Stimulated activated CD8-positive, alpha-beta memory T cell treated with anti-CD3 and anti-CD28 coated beads, Interleukin-2, amount 100 ng/mL, for 48 hours (primary cell): ENCODE measurements at regions not wholly inside any gene's neighbourhood (a gene's known extent, or its start where the extent isn't known, plus 50 kb on each side); places are given as distances from the start of the nearest gene placed in this dataset.

Experiments
- DNase-seq, 2 donors: peaks; one replicate each; pipeline ENCODE4 v3.0.0-alpha.2; 2020; ENCODE audit warnings: low read depth in 2 of 2

GRCh38 chr14:42626986-42627385 is 1020.3 kb downstream of the LRFN5 start:
- DNase-seq: no peak

- no peak for DNase-seq
These were observed 1018.5 kb downstream of the LRFN5 start for GRCh38 chr14:42624980-42625761.

GRCh38 chr14:42617005-42617404 is 1010.3 kb downstream of the LRFN5 start:
- no peak for DNase-seq

DNA sequence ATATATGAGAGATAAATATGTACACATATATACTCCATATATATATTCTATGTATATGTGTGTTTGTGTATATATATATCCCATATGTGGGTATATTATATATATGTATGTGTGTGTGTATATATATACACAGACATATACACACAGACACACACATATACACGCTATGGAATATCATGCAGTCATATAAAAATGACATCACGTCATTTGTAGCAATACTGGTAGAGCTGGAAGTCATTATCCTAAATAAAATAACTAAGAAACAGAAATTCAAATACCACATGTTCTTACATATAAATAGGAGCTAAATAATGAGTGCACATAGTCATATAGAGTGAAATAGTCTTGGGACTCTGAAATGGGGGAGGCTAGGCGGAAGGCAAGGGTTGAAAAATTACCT is 1000.2 kb downstream of the LRFN5 start:
- DNase-seq: no peak

GRCh38 chr14:42602336-42602845 is 995.7 kb downstream of the LRFN5 start:
- DNase-seq: no peak

GRCh38 chr14:42572032-42572431 is 965.4 kb downstream of the LRFN5 start:
- DNase-seq: no peak

DNA sequence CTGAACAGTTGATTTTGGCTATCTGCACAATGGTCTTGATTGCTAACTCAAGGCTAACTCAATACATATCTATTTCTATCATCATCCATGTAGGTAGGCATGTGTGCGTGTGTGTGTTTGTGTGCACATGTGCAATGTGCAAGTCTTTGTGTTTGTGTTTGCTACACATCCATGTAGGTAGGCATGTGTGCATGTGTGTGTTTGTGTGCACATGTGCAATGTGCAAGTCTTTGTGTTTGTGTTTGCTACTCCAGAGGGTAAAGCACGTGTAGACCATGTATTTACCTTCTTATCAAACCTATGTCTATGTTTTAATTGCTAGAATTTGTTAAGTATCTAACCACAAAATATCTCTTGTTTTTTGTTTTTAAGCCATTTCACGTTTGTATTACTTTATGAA is 962.6 kb downstream of the LRFN5 start:
- no peak for DNase-seq

DNA sequence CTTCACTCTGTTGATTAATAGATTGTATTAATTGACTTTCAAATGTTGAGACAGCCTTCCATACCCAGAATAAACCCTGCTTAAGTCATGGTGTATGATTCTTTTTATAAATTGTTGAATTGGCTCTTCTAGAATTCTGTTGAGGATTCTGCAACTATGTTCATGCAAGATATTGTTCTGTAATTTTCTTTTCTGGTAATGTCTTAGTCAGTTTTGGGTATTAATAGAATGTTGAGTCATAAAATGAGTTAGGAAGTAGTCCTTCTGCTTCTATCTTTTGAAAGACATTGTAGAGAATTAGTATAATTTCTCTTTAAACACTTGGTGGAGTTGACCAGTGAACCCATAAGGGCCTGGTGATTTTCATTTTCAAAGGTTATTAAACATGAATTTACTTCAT is 958.9 kb downstream of the LRFN5 start:
- no peak for DNase-seq

DNA sequence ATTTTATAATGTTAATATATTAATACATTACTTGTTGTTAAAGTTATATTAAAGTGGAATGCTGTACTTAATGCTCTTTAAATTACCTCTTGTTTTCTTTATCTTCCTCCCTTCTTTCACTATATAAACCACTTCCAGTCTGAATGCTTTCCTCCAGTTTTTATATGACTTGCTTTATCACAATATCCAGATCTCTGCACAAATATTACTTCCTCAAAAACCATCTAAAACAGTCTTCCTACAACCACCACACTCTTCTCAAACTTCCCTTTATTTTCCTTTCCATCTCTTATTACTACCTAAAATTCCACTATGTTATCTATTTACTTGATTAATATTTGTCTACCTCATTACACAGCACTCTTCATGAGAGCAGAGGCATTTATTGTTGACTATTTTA is 956.6 kb downstream of the LRFN5 start:
- DNase-seq: no peak

DNA sequence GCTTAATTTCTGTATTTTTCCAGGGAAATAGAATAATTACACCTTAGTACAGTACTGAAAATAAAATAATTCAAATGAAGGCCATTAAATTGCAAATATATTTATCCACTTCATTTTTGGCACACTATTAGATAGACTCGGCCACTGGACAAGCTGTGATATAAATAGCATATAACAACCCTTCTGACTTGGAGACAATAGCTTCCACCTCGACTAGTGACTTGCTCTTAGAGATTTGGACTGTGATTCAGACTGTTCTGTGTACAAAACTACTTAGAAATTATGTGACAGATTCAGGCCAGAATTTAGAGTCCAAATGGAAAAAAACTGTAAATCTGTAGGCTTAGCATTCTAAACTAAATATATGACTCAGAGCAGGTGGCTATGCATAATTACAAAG is 949.9 kb downstream of the LRFN5 start:
- no peak for DNase-seq

DNA sequence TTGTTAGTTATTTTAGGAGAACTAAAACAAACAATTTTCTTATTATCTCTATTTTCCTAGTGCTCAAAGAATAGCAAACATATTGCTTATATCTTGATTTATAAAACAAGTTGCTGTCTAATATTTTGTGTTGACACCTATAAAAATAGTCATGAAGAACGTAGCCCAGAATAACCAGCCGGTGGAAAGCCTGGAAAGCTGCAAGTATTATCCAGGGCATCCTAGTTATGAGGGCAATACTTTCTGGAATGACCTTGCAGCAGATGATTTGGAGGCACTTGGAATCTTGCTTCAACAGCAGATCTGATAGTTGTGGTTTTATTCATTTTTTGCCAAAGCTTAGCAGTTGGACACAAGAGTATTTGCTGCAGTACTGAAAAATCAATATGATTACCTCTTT is 948.7 kb downstream of the LRFN5 start:
- no peak for DNase-seq

GRCh38 chr14:42554091-42554490 is 947.4 kb downstream of the LRFN5 start:
- no peak for DNase-seq

GRCh38 chr14:42550310-42550709 is 943.6 kb downstream of the LRFN5 start:
- no peak for DNase-seq

- no peak for DNase-seq
These were observed 941.7 kb downstream of the LRFN5 start for GRCh38 chr14:42548349-42548748.

DNA sequence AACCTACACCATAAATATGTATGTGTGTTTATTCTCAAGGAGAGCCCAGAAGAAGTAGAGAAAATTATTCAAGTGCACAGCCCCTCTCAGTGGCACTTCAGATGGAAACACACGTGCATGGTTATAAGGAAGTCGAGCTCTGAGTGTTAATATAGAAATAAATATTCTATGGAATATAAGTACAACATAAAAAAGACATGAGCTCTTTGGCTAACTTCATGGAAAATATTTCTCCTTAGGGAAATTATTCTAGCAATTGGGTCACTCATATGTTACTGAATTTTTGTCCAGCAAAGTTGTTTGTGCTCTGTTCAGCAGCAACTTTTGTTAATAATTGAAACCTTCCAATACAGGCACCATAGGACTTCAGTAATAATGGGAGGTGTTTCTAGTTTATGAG is 939.0 kb downstream of the LRFN5 start:
- DNase-seq: no peak

GRCh38 chr14:42541535-42542001 is 934.9 kb downstream of the LRFN5 start:
- DNase-seq: no peak

DNA sequence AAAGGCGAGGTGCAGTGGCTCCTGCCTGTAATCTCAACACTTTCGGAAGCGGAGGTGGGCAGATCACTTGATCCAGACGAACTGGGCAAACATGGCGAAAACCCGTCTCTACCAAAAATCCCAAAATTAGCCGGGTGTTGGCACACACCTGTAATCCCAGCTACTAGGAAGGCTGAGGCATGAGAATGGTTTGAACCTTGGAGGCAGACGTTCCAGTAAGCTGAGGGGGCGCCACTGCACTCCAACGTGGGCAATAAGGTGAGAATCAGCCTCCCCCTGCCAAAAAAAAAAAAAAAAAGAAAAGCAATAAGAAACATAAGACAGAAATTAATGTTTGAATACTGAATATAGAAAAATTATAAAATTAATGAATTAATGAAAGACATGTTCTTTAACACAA is 928.7 kb downstream of the LRFN5 start:
- DNase-seq: no peak

DNA sequence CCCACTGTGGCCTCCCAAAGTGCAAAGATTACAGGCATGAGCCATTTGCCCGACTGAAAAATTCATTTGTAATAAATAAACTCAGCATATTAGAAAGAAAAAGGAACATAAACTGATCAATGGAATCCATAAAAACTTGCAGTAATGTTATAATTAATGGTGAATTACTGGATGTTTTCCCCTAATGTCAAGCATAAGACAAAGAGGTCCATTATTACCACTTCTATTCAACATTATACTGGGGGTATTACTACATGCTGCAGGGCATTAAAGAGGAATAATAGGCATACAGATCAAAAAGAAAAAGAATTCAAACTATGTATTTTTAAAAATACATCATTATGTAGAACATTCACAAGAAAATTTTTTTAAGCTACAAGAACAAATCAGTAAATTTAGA is 926.8 kb downstream of the LRFN5 start:
- no peak for DNase-seq

GRCh38 chr14:42532194-42532593 is 925.5 kb downstream of the LRFN5 start:
- no peak for DNase-seq

GRCh38 chr14:42527141-42527540 is 920.5 kb downstream of the LRFN5 start:
- DNase-seq: no peak

- DNase-seq: no peak
These were observed 917.0 kb downstream of the LRFN5 start for GRCh38 chr14:42523666-42524065.

GRCh38 chr14:42517806-42518500 is 911.3 kb downstream of the LRFN5 start:
- no peak for DNase-seq

- DNase-seq: no peak
These were observed 907.2 kb downstream of the LRFN5 start for GRCh38 chr14:42513837-42514236.
